ENCODE measurements at regions not wholly inside any gene's neighbourhood (a gene's known extent, or its start where the extent isn't known, plus 50 kb on each side); places are given as distances from the start of the nearest gene placed in this dataset.

DNA sequence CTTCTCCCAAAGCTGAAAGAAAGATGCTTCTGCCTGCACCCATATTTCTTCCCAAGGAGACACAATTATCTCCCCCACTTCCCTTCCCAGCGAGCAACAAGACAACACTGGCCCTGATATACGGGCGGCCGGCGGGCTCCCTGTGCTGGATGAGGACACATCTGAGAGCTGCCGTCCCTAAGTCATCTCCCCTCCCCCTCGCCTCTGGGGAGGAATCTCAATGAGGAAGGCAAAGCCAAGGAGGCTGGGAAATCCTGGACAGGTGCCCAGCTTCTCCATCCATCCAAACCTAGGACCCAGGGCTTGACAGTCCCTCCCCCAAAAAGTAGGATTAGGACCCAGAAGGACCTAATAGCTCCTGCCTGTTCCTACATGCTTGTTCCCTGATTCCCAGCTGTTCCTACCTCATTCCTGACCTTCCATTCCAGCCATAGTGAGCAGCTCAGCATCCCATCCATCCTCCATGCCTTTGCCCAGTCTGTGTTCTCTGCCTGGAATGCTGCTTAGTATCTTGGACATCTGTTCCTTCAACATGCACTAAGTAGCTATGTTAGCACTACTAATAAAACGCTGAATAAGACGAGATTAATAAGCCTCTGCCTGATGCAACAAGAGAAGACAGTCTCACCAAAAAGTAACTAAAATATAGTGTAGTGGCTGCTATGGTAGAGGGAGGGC is 167.9 kb downstream of the CCT6B start:
- 44 to 54% (median 47%) methylated on average over 9 of the region's 9 CpGs for WGBS, 4 donors
- no peak overlapping the region for H3K27ac ChIP-seq
- H3K27me3 ChIP-seq: peaks cover 0 to 9% (median 0%) of the 10 kb centered on the region in 9 donors
- no peaks in the 10 kb centered on the region for H3K4me1 ChIP-seq
- H3K36me3 ChIP-seq: no peaks in the 10 kb centered on the region
- H3K4me3 ChIP-seq: no peak overlapping the region
- DNase-seq (no peak), ATAC-seq (no peak)
- no peak for TF ChIP-seq POLR2A (IDR thresholded peaks at IDR 0.05)
- TF ChIP-seq, protein P1, sequence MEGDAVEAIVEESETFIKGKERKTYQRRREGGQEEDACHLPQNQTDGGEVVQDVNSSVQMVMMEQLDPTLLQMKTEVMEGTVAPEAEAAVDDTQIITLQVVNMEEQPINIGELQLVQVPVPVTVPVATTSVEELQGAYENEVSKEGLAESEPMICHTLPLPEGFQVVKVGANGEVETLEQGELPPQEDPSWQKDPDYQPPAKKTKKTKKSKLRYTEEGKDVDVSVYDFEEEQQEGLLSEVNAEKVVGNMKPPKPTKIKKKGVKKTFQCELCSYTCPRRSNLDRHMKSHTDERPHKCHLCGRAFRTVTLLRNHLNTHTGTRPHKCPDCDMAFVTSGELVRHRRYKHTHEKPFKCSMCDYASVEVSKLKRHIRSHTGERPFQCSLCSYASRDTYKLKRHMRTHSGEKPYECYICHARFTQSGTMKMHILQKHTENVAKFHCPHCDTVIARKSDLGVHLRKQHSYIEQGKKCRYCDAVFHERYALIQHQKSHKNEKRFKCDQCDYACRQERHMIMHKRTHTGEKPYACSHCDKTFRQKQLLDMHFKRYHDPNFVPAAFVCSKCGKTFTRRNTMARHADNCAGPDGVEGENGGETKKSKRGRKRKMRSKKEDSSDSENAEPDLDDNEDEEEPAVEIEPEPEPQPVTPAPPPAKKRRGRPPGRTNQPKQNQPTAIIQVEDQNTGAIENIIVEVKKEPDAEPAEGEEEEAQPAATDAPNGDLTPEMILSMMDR (IDR thresholded peaks at IDR 0.05): no peak
- no peaks in the 10 kb centered on the region for H3K9me3 ChIP-seq
- intact Hi-C loops (cut with DNase I): no loop called here

DNA sequence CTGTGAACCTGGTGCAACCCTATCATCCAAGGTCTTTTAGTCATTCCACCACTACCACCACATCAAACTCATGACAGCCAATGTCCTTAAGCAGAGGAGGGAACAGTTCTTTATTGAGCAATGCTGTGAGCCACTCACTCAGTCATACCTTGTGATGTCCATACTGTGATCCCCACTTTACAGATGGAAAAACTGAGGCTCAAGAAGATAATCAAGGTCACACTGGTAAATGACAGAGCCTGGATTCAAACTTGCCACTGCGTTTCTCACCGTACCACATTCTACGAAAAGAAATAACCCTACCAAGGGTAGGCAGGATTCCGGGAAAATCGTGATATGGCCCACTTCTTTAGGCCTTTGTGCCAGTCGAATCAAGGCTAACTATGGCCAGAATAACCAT is 172.6 kb downstream of the CCT6B start:
- no peaks in the 10 kb centered on the region for H3K9me3 ChIP-seq
- peaks cover 0 to 10% (median 0%) of the 10 kb centered on the region in 9 donors for H3K27me3 ChIP-seq
- TF ChIP-seq, protein P1 (IDR thresholded peaks at IDR 0.05): no peak
- no peak for TF ChIP-seq POLR2A (IDR thresholded peaks at IDR 0.05)
- ATAC-seq (no peak), DNase-seq (no peak)
- H3K36me3 ChIP-seq: no peaks in the 10 kb centered on the region
- intact Hi-C loops (cut with DNase I): loop anchor here in 1 of 10 donors (10.0 kb wide), 1 partner anchor 56 kb away; no protein-coding TSS in a partner anchor
- WGBS, 4 donors: 82 to 92% (median 90%) methylated on average over 6 of the region's 6 CpGs
- H3K4me1 ChIP-seq: no peaks in the 10 kb centered on the region
- H3K27ac ChIP-seq: no peak overlapping the region
- H3K4me3 ChIP-seq: no peak overlapping the region

DNA sequence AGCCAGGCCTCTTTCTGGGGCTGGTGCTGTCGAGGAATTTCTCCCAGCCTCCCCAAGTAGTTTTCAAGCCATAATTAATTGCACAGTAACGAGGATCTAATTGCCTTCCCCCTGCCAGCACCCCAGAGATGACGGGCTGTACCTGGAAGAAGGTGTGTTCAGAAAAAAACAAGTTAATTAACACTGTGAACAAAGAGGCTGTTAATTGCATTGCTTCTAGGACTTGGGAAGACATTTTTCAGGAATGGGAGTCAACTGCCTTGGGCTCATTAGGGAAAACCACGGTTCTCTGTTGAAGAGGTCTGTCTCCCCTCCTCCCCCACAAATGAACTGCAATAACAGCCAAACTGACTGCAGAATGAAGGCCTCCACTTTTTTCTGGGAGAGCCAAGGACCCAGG is 176.7 kb downstream of the CCT6B start:
- Histone ChIP-seq H3K27me3 (peaks cover 0 to 4% (median 0%) of the 10 kb centered on the region in 9 donors), H3K4me3 (no peak overlapping the region), H3K27ac (no peak overlapping the region), H3K36me3 (no peaks in the 10 kb centered on the region), H3K9me3 (peaks cover 0 to 14% (median 0%) of the 10 kb centered on the region in 12 donors), H3K4me1 (no peaks in the 10 kb centered on the region)
- WGBS, 4 donors: 36 to 42% (median 40%) methylated on average over 4 of the region's 4 CpGs
- ATAC-seq (no peak), DNase-seq (no peak)
- intact Hi-C loops (cut with DNase I): loop anchor here in 1 of 10 donors (10.0 kb wide), 1 partner anchor 60 kb away; no protein-coding TSS in a partner anchor
- TF ChIP-seq, protein P1 (IDR thresholded peaks at IDR 0.05): no peak
- TF ChIP-seq POLR2A (IDR thresholded peaks at IDR 0.05): no peak

DNA sequence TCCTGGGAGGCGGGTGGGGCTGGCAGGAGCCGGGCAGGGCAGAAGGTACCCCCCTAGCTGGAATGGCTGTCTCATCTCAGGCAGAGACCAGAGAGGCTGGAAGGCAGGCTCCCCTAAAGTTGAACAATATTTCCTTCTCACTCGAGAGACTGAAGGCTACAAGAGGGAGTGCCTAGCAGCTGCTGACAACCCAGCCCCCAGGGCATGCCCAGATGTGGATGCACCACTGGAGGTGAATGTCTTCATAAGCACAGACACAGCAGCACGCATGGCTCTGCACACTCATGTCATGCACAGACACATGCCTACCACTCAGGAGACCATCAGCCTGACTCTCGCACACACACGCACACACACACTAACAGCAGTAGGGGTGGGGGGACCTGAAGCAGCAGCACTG is 179.0 kb downstream of the CCT6B start:
- H3K4me3 ChIP-seq: no peak overlapping the region
- no peaks in the 10 kb centered on the region for H3K4me1 ChIP-seq
- peaks cover 0 to 14% (median 0%) of the 10 kb centered on the region in 12 donors for H3K9me3 ChIP-seq
- no peak for DNase-seq
- ATAC-seq: no peak
- no peaks in the 10 kb centered on the region for H3K36me3 ChIP-seq
- peaks cover 0 to 4% (median 0%) of the 10 kb centered on the region in 9 donors for H3K27me3 ChIP-seq
- TF ChIP-seq, protein P1 (IDR thresholded peaks at IDR 0.05): no peak
- no peak for TF ChIP-seq POLR2A (IDR thresholded peaks at IDR 0.05)
- intact Hi-C loops (cut with DNase I): loop anchor here in 1 of 10 donors (10.0 kb wide), 1 partner anchor 63 kb away; no protein-coding TSS in a partner anchor
- whole genome bisulfite sequencing, 4 donors: 57 to 71% (median 67%) methylated on average over 5 to 6 of the region's 6 CpGs
- H3K27ac ChIP-seq: no peak overlapping the region
